Right lobe of liver (tissue), 4 donors: ENCODE measurements at regions not wholly inside any gene's neighbourhood (a gene's known extent, or its start where the extent isn't known, plus 50 kb on each side); places are given as distances from the start of the nearest gene placed in this dataset.

Experiments used
- POLR2A ChIP-seq: fragments of 450-650 bp; IDR thresholded peaks from one replicate; pipeline ENCODE4 v1.6.1; 2017; ENCODE audit warnings: antibody characterized with exemption, mild to moderate bottlenecking
- TF ChIP-seq, protein P1 (sequence below), 4 donors: fragments of 200-600 bp in 3 of 4; fragments of 450-650 bp in 1 of 4; IDR thresholded peaks; one replicate each; pipeline versions ENCODE4 v1.5.1 to v1.8.0; 2016 to 2022; ENCODE audit warnings: antibody characterized with exemption in 4 of 4, mild to moderate bottlenecking in 2 of 4
- donor health status: DM: no; HTN: no; CAD: no.
- donor health status: DM: no; HTN: no; CAD: no.
- donor health status: DM: no; HTN: yes; CAD: no.

DNA sequence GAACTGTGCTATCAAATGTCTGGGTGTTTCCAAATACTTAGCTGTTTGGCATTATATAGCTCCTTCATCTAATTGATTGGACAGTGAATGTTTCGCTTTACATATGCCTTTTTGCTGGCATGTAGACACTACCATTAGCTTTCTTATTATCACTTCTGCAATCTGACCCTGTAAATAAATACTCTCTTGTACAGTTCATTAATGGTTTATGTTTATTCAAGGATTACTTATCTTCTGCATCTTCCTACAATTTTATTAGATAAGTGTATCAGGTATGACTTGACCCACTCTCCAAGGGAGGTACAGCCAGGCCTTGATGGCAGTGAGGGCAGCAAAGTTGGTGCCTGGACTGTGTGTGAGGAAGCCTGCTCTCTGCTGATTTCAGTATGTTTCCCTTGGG is 614.1 kb upstream of the SETBP1 start:
- TF ChIP-seq, protein P1, sequence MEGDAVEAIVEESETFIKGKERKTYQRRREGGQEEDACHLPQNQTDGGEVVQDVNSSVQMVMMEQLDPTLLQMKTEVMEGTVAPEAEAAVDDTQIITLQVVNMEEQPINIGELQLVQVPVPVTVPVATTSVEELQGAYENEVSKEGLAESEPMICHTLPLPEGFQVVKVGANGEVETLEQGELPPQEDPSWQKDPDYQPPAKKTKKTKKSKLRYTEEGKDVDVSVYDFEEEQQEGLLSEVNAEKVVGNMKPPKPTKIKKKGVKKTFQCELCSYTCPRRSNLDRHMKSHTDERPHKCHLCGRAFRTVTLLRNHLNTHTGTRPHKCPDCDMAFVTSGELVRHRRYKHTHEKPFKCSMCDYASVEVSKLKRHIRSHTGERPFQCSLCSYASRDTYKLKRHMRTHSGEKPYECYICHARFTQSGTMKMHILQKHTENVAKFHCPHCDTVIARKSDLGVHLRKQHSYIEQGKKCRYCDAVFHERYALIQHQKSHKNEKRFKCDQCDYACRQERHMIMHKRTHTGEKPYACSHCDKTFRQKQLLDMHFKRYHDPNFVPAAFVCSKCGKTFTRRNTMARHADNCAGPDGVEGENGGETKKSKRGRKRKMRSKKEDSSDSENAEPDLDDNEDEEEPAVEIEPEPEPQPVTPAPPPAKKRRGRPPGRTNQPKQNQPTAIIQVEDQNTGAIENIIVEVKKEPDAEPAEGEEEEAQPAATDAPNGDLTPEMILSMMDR (IDR thresholded peaks at IDR 0.05): no peak
- TF ChIP-seq POLR2A: no peak
